ENCODE measurements at regions not wholly inside any gene's neighbourhood (a gene's known extent, or its start where the extent isn't known, plus 50 kb on each side); places are given as distances from the start of the nearest gene placed in this dataset.

DNA sequence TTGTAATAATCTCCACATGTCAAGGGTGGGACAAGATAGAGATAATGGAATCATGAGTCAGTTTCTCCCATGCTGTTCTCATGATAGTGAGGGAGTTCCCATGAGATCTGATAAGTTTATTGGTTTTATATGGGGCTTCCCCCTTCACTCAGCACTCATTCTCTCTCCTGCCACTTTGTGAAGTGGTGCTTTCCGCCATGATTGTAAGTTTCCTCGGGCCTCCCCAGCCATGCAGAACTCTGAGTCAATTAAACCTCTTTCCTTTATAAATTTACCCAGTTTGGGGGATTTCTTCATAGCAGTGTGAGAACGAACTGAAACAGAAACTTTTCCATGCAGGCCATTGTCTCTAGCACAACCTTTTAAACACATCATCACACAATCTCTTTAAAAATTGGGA lies 221.5 kb upstream of the BRINP3 start:
- Mint-ChIP-seq H3K27me3 (ENCODE audit: low read depth, unreplicated experiment) (no peaks in the 10 kb centered on the region), H3K9me3 (ENCODE audit: unreplicated experiment) (no peaks in the 10 kb centered on the region), H3K36me3 (ENCODE audit: low read depth, unreplicated experiment) (no peaks in the 10 kb centered on the region), H3K27ac (ENCODE audit: unreplicated experiment) (no peak overlapping the region), H3K4me1 (ENCODE audit: low read depth, unreplicated experiment) (no peaks in the 10 kb centered on the region), H3K4me3 (ENCODE audit: unreplicated experiment) (no peak overlapping the region)
- DNase-seq (ENCODE audit: low read depth) (no peak), FAIRE-seq (no peak)
- Histone ChIP-seq H3K4me1 (ENCODE audit: insufficient read depth, low read length) (no peaks in the 10 kb centered on the region), H3K4me3 (ENCODE audit: insufficient read depth, low read depth, low read length) (no peak overlapping the region), H3K36me3 (ENCODE audit: insufficient read depth, low read length) (no peaks in the 10 kb centered on the region), H3K9ac (ENCODE audit: low read length) (no peak overlapping the region), H3K4me2 (ENCODE audit: low read length) (no peak overlapping the region), H3K27ac (ENCODE audit: low read depth, low read length) (no peak overlapping the region), H3K79me2 (ENCODE audit: insufficient read depth, low read length) (no peaks in the 10 kb centered on the region), H3K9me3 (ENCODE audit: insufficient read depth, low read depth, low read length) (no peaks in the 10 kb centered on the region), H2AFZ (ENCODE audit: low read depth, low read length) (no peak overlapping the region), H3K27me3 (ENCODE audit: insufficient read depth, low read length) (no peaks in the 10 kb centered on the region), H4K20me1 (ENCODE audit: insufficient read depth, low read length) (no peaks in the 10 kb centered on the region)
- no peak for TF ChIP-seq EZH2 (IDR thresholded peaks at IDR 0.05; ENCODE audit: insufficient read depth, low read length)
- TF ChIP-seq, protein P1, sequence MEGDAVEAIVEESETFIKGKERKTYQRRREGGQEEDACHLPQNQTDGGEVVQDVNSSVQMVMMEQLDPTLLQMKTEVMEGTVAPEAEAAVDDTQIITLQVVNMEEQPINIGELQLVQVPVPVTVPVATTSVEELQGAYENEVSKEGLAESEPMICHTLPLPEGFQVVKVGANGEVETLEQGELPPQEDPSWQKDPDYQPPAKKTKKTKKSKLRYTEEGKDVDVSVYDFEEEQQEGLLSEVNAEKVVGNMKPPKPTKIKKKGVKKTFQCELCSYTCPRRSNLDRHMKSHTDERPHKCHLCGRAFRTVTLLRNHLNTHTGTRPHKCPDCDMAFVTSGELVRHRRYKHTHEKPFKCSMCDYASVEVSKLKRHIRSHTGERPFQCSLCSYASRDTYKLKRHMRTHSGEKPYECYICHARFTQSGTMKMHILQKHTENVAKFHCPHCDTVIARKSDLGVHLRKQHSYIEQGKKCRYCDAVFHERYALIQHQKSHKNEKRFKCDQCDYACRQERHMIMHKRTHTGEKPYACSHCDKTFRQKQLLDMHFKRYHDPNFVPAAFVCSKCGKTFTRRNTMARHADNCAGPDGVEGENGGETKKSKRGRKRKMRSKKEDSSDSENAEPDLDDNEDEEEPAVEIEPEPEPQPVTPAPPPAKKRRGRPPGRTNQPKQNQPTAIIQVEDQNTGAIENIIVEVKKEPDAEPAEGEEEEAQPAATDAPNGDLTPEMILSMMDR (IDR thresholded peaks at IDR 0.05; ENCODE audit: insufficient read depth, low read depth, low read length) = no peak

- Mint-ChIP-seq H3K4me1 (ENCODE audit: low read depth, unreplicated experiment) (no peaks in the 10 kb centered on the region), H3K27ac (ENCODE audit: unreplicated experiment) (no peak overlapping the region), H3K27me3 (ENCODE audit: low read depth, unreplicated experiment) (no peaks in the 10 kb centered on the region), H3K36me3 (ENCODE audit: low read depth, unreplicated experiment) (no peaks in the 10 kb centered on the region), H3K9me3 (ENCODE audit: unreplicated experiment) (no peaks in the 10 kb centered on the region), H3K4me3 (ENCODE audit: unreplicated experiment) (no peak overlapping the region)
- H3K27ac ChIP-seq (ENCODE audit: low read depth, low read length) = no peak overlapping the region
- no peaks in the 10 kb centered on the region for H3K9me3 ChIP-seq (ENCODE audit: insufficient read depth, low read depth, low read length)
- H3K27me3 ChIP-seq (ENCODE audit: insufficient read depth, low read length) = no peaks in the 10 kb centered on the region
- H3K36me3 ChIP-seq (ENCODE audit: insufficient read depth, low read length) = no peaks in the 10 kb centered on the region
- DNase-seq (ENCODE audit: low read depth) (no peak), FAIRE-seq (no peak)
- no peaks in the 10 kb centered on the region for H3K79me2 ChIP-seq (ENCODE audit: insufficient read depth, low read length)
- no peaks in the 10 kb centered on the region for H4K20me1 ChIP-seq (ENCODE audit: insufficient read depth, low read length)
- H3K4me3 ChIP-seq (ENCODE audit: insufficient read depth, low read depth, low read length) = no peak overlapping the region
- no peaks in the 10 kb centered on the region for H3K4me1 ChIP-seq (ENCODE audit: insufficient read depth, low read length)
- no peak for TF ChIP-seq EZH2 (IDR thresholded peaks at IDR 0.05; ENCODE audit: insufficient read depth, low read length)
- TF ChIP-seq, protein P1 (IDR thresholded peaks at IDR 0.05; ENCODE audit: insufficient read depth, low read depth, low read length) = no peak
- H2AFZ ChIP-seq (ENCODE audit: low read depth, low read length) = no peak overlapping the region
- no peak overlapping the region for H3K9ac ChIP-seq (ENCODE audit: low read length)
- H3K4me2 ChIP-seq (ENCODE audit: low read length) = no peak overlapping the region
Observed at GRCh38 chr1:190708418-190709057, 230.9 kb upstream of the BRINP3 start.

GRCh38 chr1:190711069-190711468 lies 233.4 kb upstream of the BRINP3 start:
- Histone ChIP-seq H3K27ac (ENCODE audit: low read depth, low read length) (no peak overlapping the region), H3K4me1 (ENCODE audit: insufficient read depth, low read length) (no peaks in the 10 kb centered on the region), H3K4me2 (ENCODE audit: low read length) (no peak overlapping the region), H3K9me3 (ENCODE audit: insufficient read depth, low read depth, low read length) (no peaks in the 10 kb centered on the region), H3K36me3 (ENCODE audit: insufficient read depth, low read length) (no peaks in the 10 kb centered on the region), H2AFZ (ENCODE audit: low read depth, low read length) (no peak overlapping the region), H4K20me1 (ENCODE audit: insufficient read depth, low read length) (no peaks in the 10 kb centered on the region), H3K27me3 (ENCODE audit: insufficient read depth, low read length) (no peaks in the 10 kb centered on the region), H3K79me2 (ENCODE audit: insufficient read depth, low read length) (no peaks in the 10 kb centered on the region), H3K4me3 (ENCODE audit: insufficient read depth, low read depth, low read length) (no peak overlapping the region), H3K9ac (ENCODE audit: low read length) (no peak overlapping the region)
- no peaks in the 10 kb centered on the region for H3K27me3 Mint-ChIP-seq (ENCODE audit: low read depth, unreplicated experiment)
- no peaks in the 10 kb centered on the region for H3K4me1 Mint-ChIP-seq (ENCODE audit: low read depth, unreplicated experiment)
- TF ChIP-seq EZH2 (IDR thresholded peaks at IDR 0.05; ENCODE audit: insufficient read depth, low read length) = no peak
- TF ChIP-seq, protein P1 (IDR thresholded peaks at IDR 0.05; ENCODE audit: insufficient read depth, low read depth, low read length) = no peak
- H3K36me3 Mint-ChIP-seq (ENCODE audit: low read depth, unreplicated experiment) = no peaks in the 10 kb centered on the region
- DNase-seq (ENCODE audit: low read depth) (no peak), FAIRE-seq (no peak)
- H3K27ac Mint-ChIP-seq (ENCODE audit: unreplicated experiment) = no peak overlapping the region
- H3K9me3 Mint-ChIP-seq (ENCODE audit: unreplicated experiment) = no peaks in the 10 kb centered on the region
- H3K4me3 Mint-ChIP-seq (ENCODE audit: unreplicated experiment) = no peak overlapping the region
